VCaP (cell line): ENCODE measurements at regions not wholly inside any gene's neighbourhood (a gene's known extent, or its start where the extent isn't known, plus 50 kb on each side); places are given as distances from the start of the nearest gene placed in this dataset.

Experiments used
- H3K27ac ChIP-seq: fragments of 450-650 bp; 2 replicates; pipeline ENCODE4 v1.5.1; 2017
- TF ChIP-seq, protein P1 (sequence below): fragments of 450-650 bp; conservative IDR thresholded peaks from 2 replicates; pipeline ENCODE4 v1.5.1; 2017; ENCODE audit warnings: mild to moderate bottlenecking, moderate library complexity

DNA sequence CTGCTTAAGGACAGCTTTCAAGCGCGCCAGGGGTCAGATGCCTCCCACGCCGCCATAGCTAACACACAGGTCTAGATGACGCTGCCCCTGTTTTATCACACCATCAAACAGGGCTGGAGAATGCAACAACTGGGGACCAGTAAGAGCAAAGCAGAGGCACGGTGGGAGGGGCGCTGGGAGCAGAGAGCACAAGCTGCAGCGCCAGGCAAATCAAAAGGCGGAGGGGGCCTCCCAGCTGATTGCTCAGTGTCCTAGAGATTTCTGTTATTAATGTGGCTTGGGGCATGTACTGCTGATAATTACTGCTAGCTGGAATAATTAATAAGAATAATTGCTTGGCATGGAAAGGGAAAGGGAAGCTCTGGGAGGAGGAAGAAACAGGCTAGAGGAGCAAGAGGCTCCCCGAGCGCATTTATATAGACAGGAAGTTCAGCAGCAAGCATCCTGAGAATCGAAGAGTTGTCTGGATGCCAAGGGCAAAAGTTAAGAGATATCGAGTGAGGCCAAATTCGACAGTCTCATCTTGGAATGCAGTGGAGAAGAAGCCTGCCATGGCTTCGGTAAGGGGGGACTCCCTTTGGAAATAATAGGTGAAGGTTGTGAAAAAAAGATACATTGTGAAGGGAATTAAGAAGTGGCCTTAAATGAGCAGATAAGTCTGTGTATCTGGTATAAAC, 104.5 kb upstream of the ZNF521 start:
- TF ChIP-seq, protein P1, sequence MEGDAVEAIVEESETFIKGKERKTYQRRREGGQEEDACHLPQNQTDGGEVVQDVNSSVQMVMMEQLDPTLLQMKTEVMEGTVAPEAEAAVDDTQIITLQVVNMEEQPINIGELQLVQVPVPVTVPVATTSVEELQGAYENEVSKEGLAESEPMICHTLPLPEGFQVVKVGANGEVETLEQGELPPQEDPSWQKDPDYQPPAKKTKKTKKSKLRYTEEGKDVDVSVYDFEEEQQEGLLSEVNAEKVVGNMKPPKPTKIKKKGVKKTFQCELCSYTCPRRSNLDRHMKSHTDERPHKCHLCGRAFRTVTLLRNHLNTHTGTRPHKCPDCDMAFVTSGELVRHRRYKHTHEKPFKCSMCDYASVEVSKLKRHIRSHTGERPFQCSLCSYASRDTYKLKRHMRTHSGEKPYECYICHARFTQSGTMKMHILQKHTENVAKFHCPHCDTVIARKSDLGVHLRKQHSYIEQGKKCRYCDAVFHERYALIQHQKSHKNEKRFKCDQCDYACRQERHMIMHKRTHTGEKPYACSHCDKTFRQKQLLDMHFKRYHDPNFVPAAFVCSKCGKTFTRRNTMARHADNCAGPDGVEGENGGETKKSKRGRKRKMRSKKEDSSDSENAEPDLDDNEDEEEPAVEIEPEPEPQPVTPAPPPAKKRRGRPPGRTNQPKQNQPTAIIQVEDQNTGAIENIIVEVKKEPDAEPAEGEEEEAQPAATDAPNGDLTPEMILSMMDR, result no peak

DNA sequence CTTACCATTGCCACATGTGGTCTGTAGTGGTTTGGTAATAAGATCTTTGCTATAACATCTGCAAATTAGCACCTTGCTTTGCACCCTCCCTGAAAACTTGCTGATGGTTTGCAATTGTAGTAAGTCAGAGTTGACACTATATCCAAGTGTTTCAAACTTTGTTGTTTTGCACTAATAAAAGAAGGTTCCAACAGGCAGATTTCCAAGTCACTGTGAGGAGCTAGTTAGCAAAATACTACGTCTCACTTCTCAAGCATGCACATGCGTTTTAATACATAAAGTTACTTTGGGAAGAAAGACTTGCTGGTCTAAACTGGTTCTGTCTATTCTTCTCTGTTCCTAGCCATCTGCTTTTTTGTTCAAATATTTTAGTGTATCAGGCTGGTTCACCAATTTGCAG, 103.7 kb upstream of the ZNF521 start:
- no peak overlapping the region for H3K27ac ChIP-seq
- TF ChIP-seq, protein P1, result no peak

More for the DNA sequence above, 104.5 kb upstream of the ZNF521 start:
- H3K27ac ChIP-seq, result no peak overlapping the region

DNA sequence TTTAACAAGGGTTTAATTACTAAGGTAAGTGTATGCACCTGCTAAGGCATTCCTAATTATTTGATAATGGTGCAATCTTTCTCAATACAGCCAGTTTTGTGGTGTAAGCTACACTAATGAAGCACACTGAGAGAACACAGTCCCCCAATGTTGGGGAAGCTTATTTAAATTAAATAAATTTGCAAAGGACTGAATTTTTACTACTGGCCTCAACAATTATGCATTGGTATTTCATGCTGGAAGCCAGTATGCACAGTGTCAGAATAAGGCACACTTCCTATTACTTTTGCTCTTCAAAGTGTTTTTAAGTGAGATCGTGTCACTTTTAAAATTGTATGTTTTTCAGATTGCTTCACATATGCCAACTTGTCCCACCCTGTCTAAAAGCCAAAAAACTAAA, 103.2 kb upstream of the ZNF521 start:
- no peak overlapping the region for H3K27ac ChIP-seq
- TF ChIP-seq, protein P1, result no peak

DNA sequence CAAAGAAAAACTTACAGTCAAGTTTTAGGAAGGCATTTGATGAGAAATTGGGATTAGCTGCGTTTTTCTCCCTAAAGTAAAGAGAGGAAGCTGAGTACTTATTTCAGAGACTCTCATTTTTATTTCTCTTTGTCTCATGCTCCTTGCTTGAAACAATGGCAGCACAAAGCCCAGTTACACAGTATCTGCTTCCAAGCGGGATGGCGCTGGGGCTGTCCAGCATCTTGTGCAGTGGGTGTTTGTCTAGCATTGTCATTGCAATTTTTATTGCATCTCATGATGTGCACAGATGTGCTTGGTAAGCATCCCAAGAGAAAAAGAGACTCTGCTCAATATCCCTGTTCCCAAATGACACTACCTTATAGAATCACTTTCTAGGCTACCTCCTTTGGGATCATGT, 102.8 kb upstream of the ZNF521 start:
- TF ChIP-seq, protein P1, result no peak
- no peak overlapping the region for H3K27ac ChIP-seq

DNA sequence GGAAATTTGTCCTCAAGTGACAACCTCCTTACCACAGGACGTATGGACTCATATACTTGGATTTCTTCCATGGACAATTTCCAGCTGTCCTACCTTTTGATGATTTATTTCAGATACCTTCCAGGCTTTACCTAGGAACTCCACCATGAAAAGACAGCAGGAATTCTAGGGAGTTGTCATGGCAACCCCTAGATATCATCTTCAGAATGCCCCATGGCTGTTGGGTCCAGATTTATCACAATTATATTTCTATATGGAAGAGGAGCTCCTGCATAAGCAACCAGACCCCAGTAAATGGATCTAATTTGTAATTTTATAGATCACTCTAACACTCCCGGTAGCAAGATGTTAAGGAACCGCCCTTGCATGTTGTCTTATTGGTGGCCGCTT, 102.3 kb upstream of the ZNF521 start:
- no peak overlapping the region for H3K27ac ChIP-seq
- TF ChIP-seq, protein P1, result no peak

DNA sequence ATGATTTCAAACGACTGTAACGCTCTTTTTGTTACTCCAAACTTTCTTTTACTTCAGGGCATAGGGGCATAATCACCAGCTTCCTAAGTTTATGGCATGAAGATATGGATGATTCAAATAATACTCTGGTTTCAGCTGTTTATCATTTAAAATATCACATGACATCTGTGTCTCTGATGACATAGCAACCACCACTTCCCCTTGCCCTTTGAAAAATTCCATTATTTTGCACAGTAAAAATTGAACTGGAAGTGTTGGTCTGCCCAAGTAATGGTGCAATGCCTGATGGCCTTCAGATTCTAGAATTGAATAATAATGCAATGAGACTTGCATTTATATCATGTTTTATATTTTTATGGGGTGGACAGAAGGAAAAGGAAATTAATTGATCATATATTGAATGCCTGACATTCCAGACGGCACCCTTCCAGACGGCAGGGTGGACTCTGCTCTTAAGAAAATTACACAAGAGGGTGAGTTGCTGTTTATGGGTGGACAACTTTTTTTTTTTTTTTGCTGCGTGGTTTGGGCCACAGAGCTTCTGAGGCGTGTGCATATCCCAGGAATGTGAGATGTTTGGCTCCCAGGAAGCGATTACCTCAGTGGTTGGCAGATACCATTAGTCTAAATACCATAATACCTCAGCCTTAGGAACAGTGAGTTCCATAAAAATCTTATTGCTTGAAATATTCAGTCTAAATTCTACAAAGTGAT, 101.7 kb upstream of the ZNF521 start:
- no peak overlapping the region for H3K27ac ChIP-seq

DNA sequence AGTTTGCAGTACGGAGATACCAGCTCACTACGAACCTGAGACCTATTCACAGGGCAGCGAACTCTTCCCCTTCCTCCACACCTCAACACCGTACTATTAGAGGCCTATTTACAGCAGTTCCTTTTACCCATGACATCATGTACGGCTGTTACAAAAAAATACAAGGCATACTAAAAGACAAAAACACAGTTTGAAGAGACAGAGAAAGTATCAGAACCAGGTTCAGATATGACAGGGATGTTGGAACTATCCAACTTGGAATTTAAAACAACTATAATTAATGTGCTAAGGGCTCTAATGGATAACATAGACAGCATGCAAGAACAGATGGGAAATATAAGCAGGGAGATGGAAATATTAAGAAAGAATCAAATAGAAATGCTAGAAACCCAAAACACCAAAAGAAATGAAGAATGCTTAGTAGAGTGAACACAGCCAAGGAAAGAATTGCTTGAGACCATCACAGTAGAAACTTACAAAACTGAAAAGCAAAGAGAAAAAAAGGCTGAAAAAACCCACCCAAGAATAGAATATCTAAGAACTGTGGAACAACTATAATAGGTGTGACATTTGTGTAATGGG, 99.2 kb upstream of the ZNF521 start:
- TF ChIP-seq, protein P1, result no peak
- no peak overlapping the region for H3K27ac ChIP-seq

More for the DNA sequence above, 101.7 kb upstream of the ZNF521 start:
- TF ChIP-seq, protein P1, result no peak
